ENCODE measurements at regions not wholly inside any gene's neighbourhood (a gene's known extent, or its start where the extent isn't known, plus 50 kb on each side); places are given as distances from the start of the nearest gene placed in this dataset.
"Not testable (repeated sequence)": the region's sequence is repeated elsewhere in the genome, so short reads cannot be mapped to it uniquely, and the experiment has no call there.

- DNase-seq (ENCODE audit: low spot score): no peak
These were observed 175.5 kb downstream of the AKAIN1 start for GRCh38 chr18:5021558-5021957.

- DNase-seq (ENCODE audit: low spot score): no peak
These were observed 181.8 kb downstream of the AKAIN1 start for GRCh38 chr18:5015213-5015612.

GRCh38 chr18:5004031-5004820 is 192.8 kb downstream of the AKAIN1 start:
- not testable (repeated sequence) for DNase-seq (ENCODE audit: low spot score)

GRCh38 chr18:4994710-4995109 is 202.3 kb downstream of the AKAIN1 start:
- no peak for DNase-seq (ENCODE audit: low spot score)

- no peak for DNase-seq (ENCODE audit: low spot score)
These were observed 209.3 kb downstream of the AKAIN1 start for GRCh38 chr18:4987452-4988405.

GRCh38 chr18:4986677-4987076 is 210.4 kb downstream of the AKAIN1 start:
- DNase-seq (ENCODE audit: low spot score): no peak

- DNase-seq (ENCODE audit: low spot score): no peak
These were observed 211.0 kb downstream of the AKAIN1 start for GRCh38 chr18:4986066-4986465.

- no peak for DNase-seq (ENCODE audit: low spot score)
These were observed 235.7 kb downstream of the AKAIN1 start for GRCh38 chr18:4961121-4961909.

- no peak for DNase-seq (ENCODE audit: low spot score)
These were observed 236.5 kb downstream of the AKAIN1 start for GRCh38 chr18:4960578-4960977.

- no peak for DNase-seq (ENCODE audit: low spot score)
These were observed 265.8 kb downstream of the AKAIN1 start for GRCh38 chr18:4931209-4931608.

- no peak for DNase-seq (ENCODE audit: low spot score)
These were observed 275.5 kb downstream of the AKAIN1 start for GRCh38 chr18:4921548-4921947.

GRCh38 chr18:4917509-4917908 is 279.5 kb downstream of the AKAIN1 start:
- not testable (repeated sequence) for DNase-seq (ENCODE audit: low spot score)

GRCh38 chr18:4908328-4908727 is 288.7 kb downstream of the AKAIN1 start:
- DNase-seq (ENCODE audit: low spot score): no peak

- DNase-seq (ENCODE audit: low spot score): no peak
These were observed 290.2 kb downstream of the AKAIN1 start for GRCh38 chr18:4906856-4907255.

- no peak for DNase-seq (ENCODE audit: low spot score)
These were observed 308.6 kb downstream of the AKAIN1 start for GRCh38 chr18:4888251-4889040.

GRCh38 chr18:4878480-4878879 is 318.6 kb downstream of the AKAIN1 start:
- no peak for DNase-seq (ENCODE audit: low spot score)

- DNase-seq (ENCODE audit: low spot score): no peak
These were observed 325.9 kb downstream of the AKAIN1 start for GRCh38 chr18:4871197-4871596.

- DNase-seq (ENCODE audit: low spot score): no peak
These were observed 326.8 kb downstream of the AKAIN1 start for GRCh38 chr18:4870177-4870773.

GRCh38 chr18:4869155-4869554 is 327.9 kb downstream of the AKAIN1 start:
- no peak for DNase-seq (ENCODE audit: low spot score)

- no peak for DNase-seq (ENCODE audit: low spot score)
These were observed 338.5 kb downstream of the AKAIN1 start for GRCh38 chr18:4858379-4859127.
